AG09309 (cell line): ENCODE measurements at regions not wholly inside any gene's neighbourhood (a gene's known extent, or its start where the extent isn't known, plus 50 kb on each side); places are given as distances from the start of the nearest gene placed in this dataset.

Experiments
- DNase-seq: peaks from one replicate; pipeline ENCODE4 v3.0.0-alpha.2; 2010; ENCODE audit warnings: low read depth
- H3K4me3 ChIP-seq: 2 replicates; pipeline ENCODE4 v1.5.1; 2011; ENCODE audit warnings: mild to moderate bottlenecking, low read depth, low read length, moderate library complexity; ENCODE audit not compliant: control insufficient read depth
- TF ChIP-seq, protein P1 (sequence below): IDR thresholded peaks from 2 replicates; pipeline ENCODE4 v1.5.1; 2011; ENCODE audit warnings: mild to moderate bottlenecking, low read depth, low read length, inconsistent platforms; ENCODE audit not compliant: insufficient read depth, control insufficient read depth; ENCODE audit errors: missing control alignments

DNA sequence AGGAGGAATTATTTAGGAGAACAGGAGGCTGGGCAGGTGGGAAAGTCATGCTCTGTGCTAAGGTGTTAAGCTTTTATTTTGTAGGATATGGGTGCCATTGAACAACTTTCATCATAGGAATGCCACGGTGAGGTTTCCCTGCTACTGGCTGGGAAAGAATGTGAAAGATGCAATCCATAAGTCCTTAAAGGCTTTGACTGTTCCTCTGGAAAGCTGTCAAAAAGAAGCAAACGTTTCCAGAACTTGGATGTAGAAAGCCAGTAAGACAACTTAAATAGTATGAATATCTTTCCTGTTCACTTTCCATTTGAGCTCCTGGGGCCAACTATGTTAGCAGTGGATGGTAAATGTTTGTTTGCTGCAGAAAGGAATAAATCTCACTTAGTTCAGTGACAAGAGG lies 574.4 kb downstream of the RNF144B start:
- TF ChIP-seq, protein P1, sequence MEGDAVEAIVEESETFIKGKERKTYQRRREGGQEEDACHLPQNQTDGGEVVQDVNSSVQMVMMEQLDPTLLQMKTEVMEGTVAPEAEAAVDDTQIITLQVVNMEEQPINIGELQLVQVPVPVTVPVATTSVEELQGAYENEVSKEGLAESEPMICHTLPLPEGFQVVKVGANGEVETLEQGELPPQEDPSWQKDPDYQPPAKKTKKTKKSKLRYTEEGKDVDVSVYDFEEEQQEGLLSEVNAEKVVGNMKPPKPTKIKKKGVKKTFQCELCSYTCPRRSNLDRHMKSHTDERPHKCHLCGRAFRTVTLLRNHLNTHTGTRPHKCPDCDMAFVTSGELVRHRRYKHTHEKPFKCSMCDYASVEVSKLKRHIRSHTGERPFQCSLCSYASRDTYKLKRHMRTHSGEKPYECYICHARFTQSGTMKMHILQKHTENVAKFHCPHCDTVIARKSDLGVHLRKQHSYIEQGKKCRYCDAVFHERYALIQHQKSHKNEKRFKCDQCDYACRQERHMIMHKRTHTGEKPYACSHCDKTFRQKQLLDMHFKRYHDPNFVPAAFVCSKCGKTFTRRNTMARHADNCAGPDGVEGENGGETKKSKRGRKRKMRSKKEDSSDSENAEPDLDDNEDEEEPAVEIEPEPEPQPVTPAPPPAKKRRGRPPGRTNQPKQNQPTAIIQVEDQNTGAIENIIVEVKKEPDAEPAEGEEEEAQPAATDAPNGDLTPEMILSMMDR, result no peak

DNA sequence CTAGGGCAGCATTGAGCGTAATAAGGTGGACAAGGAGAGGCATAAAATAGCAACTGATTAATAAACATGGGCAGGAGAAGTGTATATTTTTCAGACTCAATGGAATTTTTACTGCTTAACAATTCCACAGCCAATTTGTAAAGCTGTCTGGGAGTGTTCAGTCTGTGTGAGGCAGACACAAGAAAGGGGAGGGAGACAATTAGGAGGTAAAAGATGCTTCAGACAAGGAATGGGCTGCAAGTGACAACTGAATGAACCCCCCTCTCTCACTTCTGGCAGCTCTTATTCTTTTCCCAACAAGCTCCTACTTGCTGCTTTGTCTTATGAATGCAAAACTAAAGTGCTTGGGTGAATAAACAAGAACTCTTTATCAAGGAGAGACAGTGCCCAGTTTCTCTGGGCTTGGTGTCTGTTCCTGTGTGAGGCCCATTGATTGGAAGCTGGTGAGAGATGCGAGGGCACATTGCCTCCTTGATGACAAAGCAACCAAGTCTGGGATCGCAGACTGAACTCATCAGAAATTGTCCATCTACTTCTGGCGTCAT lies 575.3 kb downstream of the RNF144B start:
- no peak for DNase-seq
- TF ChIP-seq, protein P1, result no peak
- no peak overlapping the region for H3K4me3 ChIP-seq

More for the DNA sequence above, 574.4 kb downstream of the RNF144B start:
- no peak overlapping the region for H3K4me3 ChIP-seq
- DNase-seq, result no peak

DNA sequence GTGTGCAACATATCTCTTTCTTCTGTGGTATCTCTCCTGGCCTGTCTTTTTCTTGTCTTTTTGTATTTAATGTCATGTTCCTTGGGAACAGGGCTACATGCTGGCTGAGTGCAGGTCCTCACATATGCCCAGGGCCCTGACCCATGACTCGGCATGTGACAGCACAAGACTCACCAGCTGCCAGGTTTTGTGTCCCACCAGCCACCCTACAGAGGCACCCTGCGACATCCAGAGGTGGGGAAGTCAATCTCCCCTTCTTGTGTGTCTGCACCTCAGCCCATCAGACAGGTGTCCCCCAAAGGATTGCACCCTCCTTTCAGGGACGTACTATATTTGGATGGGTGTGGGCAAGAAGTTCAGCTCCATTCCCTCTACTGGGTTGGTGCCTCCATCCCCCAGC lies 576.3 kb downstream of the RNF144B start:
- no peak overlapping the region for H3K4me3 ChIP-seq
- no peak for DNase-seq
- TF ChIP-seq, protein P1, result no peak

DNA sequence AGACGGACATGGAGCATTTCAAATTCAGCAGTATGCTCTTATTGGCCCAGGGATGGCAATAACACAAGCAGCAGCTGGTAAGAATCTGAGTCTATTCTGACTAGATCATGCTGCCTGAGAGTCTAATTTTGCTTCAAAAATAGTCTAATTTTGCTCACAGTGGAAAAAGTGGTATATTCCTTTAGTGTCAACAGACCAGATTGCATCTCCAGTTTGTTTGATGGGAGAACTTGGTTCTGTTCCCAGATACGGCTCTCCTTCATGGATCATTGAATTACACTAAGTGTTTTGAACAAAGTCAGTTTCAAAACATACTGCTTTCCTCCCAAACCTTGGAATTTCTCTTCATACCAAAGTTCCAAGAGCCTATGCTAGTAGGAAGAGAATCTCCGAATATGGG lies 586.1 kb downstream of the RNF144B start:
- TF ChIP-seq, protein P1, result no peak
- no peak for DNase-seq
- H3K4me3 ChIP-seq, result no peak overlapping the region

DNA sequence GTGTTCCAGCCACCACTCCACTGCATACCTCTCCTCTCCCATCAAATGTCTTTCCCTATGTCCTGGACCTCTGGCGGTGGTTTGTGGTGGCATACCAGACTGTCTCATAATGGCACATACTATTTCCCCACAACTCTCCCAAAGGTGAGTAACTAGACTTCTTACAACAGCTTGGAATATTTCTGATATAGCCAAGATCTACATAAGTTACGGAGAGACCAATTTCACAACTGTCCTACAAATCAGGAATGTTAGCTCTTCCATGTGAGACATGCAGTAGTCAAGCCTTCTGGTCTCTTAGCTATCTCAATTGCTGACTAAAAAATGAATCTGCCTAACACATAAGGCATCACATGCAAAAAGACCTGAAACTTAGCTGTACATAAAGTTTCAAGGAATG lies 588.9 kb downstream of the RNF144B start:
- H3K4me3 ChIP-seq, result no peak overlapping the region
- no peak for DNase-seq
- TF ChIP-seq, protein P1, result no peak

DNA sequence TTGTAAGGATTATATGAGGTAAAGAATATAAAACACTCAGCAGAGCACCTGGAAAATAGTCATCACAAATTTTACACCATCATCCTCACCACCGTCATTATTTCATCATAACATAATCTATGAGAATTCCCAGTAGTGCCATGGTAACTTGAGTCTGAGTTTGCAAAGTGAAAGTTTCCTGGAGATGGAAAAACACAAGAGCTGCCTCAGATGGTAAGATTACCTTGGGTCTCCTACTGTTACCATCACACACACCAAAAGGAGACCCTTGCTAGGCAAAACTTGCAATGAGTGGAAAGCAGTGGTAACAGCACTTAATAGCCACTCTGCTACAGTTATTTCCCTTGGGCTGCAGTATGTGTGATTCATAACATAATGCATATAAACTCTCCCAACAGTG lies 589.8 kb downstream of the RNF144B start:
- TF ChIP-seq, protein P1, result no peak
- no peak for DNase-seq
- H3K4me3 ChIP-seq, result no peak overlapping the region
